ENCODE measurements at regions not wholly inside any gene's neighbourhood (a gene's known extent, or its start where the extent isn't known, plus 50 kb on each side); places are given as distances from the start of the nearest gene placed in this dataset.
"Not testable (repeated sequence)": the region's sequence is repeated elsewhere in the genome, so short reads cannot be mapped to it uniquely, and the experiment has no call there.

DNA sequence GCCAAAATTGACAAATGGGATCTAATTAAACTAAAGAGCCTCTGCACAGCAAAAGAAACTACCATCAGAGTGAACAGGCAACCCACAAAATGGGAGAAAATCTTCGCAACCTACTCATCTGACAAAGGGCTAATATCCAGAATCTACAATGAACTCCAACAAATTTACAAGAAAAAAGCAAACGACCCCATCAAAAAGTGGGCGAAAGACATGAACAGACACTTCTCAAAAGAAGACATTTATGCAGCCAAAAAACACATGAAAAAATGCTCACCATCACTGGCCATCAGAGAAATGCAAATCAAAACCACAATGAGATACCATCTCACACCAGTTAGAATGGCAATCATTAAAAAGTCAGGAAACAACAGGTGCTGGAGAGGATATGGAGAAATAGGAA lies 261.4 kb upstream of the HNRNPA3 start:
- not testable (repeated sequence) for DNase-seq

DNA sequence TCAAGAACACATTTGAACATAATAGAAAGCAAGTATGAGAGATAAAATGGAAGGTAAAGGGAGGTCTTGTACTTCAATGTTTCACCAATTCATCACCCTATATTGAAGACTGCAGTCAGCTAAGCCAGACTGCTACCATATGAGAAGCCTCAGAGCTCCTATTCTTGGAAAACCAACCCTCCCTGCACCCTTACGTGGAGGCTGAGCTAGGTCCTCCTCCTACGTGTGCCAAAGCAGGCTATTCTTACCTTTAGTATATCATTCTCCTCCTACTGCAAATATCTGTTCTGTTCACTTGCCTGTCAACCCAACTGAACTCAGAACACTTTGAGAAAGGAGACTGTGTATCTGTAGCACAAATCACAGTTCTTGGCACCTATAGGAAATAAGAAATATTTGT lies 255.8 kb upstream of the HNRNPA3 start:
- DNase-seq: no peak

DNA sequence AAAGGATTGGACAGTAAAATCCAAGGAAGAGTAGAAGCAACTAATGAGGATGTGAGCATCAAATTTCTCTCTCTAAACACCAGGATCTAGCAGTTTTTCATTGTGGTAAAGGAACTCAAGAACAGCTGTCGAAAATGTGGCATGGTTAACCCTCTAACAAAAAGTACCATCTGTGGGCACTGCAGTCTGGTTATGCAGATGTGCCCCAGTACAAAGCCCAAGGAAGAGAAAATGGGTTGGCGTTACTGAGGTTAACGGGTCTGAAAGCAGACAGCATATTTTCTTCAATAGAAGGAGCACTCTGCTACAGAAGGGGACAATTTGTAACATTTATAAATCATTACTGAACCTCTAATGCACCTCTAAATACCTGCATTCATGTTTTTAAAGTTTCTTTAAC lies 253.0 kb upstream of the HNRNPA3 start:
- DNase-seq: no peak

DNA sequence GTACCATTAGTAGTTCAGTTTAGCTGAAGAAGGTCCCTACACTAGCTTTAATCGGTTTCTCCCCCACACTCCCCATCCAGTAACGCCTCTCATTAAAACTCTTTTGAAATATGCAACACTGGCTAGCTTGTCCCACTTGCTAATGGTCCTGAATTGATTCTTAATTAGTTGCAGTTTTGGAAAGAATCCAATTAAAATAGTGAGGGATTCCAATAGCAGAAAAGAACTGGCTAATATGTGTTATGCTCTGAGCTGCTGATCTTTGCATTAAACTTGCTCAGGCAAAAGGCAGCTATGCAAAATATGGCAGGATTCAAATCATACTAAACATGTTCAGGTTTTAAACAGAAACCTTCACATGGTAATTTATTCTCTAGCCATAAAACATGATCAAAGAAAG lies 252.5 kb upstream of the HNRNPA3 start:
- DNase-seq: no peak

DNA sequence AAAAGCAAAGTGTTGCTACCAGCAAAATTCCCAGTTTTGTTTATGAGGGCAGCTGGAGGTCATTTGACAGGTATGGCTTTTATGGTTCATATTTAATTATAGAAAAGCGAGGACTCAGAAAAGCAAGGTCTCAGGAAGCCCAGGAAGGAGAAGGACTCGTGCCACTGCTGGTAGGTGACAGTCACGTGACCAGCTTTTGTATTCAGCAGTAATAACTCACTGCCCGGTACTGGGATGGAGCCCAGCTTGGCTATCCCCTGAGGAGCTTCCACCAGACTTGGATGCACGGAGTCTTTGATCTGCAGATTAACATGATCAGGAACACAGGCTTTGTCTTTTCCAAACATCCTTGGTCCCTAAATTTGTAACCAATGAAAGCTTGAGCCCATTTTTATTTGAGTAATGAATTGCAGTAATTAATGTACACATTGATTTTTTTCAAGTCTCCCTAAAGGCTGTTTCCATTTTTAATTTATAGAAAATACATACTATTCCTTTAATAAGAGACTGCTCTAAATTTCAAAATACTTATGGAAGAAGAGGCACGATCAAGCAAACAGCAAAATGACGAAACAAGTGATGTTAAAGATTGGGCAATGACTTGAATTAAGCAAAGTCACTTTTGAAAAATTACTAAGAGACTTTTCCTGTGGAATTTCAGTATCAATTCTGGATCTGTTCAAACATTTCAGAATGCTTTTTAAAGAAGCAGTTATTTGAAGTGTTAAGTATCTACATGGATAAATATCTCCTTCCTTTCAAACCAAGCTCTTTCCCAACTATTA lies 251.7 kb upstream of the HNRNPA3 start:
- no peak for DNase-seq

DNA sequence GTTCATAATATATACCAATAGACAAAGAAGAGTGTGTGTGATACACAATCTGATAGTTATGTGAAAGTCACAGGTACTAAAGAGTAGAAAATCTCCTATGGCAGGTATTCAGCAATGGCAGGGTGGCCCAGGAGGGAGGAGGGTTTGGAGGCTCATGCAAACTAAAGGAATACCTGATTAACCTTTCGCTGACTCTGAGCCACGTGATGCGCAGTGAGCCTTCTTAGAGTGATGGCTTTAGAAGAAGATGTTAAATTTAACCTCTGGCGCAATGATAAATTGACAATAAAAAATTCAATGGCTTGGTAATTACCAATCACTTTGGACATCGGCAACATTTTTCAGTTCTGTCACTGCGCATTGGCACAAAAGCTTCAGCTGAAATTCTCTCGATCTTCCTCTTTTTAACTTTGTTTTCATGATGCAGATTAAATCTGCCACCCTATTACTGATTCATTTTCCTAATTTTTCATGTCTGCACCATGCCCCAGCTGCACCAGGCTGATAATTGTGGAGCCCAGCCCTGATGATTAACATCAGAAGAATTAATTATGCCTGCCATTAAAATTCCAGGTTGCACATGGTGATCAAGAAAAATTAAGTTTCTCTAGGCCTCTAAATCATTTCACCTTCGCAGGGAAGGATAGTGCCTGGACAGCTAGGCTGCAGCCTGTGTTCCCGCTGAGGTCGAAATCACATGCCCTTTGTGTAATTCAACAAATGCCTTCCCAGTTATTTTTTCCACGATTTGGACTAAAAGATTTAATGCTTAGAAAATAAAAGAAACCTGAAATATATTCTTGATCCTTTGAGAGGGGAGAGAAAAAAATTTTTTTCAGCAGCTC lies 250.6 kb upstream of the HNRNPA3 start:
- no peak for DNase-seq

DNA sequence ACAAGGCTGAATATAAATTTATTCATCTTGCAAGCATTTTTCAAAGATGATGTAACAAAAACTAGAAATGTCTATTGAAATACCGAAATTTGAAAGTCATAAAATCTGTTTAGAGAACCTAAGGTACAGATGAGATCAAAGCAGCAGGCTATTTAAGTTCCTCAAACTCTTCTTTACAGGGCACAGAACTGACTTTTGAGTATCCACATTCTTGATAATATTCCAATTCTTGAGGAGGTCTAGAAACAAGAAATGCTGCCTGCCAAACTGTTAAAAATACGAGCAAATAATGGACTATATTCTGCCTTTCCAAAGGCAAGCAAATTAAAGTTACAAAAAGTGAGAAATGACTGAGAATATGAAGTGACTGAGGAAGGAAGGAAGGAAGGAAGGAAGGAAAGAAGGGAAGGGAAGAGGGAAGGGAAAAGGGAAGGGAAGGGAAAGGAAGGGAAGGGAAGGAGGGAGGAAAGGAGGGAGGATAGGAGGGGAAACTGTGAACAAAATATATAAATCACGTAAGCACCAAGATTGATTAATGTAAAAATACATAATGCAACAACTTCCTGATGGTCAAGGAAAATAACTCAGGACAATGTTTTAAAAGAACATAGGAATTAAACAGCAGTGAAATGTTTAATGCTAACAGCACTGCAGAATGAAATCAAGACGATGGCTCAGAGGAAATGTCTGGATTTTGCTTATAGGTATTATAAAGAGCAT lies 248.9 kb upstream of the HNRNPA3 start:
- no peak for DNase-seq

DNA sequence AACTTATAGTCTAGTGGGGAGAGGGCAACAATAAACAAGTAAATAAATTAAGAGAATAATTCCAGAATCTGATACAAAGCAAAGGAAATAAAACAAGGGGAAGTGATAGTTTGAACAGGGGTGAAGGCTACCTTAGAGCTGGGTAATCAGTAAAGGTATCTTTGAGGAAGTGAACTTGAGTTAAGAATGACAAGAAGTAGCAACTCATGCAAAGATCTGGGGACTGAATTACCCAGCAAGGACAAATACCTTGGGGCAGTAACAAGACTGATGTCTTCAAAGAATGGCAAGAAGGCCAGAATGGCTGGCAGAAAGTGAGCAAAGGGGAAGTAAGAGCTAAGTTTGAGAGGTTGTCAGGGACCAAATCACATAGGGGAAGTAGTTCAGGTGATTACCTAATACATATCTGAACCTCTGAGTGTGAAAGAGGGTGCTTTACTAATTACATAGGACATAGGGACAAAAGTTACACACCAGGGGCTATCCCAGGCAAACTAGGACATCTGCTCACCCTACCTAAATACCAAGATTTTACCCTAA lies 244.6 kb upstream of the HNRNPA3 start:
- DNase-seq: no peak

DNA sequence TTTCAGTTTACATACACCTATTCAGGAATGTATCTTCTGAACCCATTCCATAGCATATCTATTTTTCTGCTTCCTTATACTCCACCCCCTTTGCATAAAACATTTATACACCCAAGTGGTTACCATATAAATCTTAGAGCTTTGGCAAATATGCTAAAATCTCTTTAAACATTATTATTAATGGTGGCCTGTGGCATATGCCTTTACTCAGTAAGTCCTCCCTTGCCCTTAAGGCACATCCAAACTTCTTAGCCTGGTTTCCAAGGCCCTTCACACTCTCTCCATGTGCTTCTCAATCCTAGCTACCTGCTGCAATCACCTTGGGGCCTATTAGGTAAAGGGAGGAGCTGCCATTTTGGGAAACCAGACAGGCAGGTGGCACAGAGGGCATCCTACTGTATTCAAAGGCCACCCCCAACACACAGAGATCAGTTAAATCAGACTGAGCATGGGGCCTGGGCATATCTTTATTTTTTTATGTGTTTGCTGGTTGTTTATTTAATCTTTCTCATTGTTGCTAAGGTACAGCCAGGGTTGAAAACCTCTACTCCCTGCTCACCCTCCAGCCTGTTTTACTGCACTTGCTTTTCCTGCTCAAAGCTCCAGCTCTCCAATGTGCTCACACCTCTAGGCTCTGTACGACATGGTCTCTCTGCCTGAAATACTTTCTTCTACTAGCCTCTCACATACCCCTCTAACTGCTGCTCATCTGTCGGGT lies 242.8 kb upstream of the HNRNPA3 start:
- no peak for DNase-seq

DNA sequence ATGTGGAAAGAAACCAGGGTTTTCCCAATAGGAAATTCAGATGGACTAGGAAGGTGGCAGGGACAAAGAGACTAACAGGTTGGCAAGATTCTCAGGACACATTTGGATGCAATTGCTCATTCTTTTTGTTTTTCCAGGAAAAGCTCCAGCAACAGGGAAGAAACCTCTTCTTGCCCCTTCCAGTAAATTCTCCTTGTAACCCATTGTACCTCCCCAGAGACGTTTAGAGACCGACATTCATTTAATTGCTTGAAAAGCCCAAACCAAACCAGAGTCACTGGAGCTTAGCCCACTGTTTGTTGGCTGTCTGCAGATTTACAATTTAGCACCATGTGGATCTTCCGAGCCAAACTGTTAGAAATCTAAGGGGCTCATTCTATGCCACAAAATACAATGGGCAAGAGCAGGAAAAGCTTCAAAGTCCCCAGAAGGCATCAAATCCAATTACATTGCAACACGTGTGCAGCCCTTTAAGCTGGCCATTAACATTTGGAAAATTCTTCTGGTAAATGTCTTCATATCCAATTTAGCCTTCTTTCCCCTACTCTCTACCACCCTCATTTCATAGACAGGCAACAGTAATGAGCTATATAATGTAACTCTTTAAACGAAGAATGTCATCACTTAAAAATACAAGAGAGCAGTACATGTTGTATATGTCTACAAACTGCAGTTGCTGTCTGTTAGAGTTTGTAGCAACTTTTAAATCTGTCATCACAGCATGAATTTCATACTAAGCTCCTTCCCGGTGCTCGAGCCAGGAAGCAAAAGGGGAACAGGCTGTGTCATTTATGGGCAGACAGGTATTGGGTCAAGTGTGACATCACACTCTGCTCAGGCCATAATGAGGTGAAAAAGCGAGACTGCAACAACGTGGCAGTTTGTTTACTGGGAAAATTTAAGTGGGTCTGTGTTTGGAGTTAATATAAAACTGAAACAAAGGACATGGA lies 235.6 kb upstream of the HNRNPA3 start:
- no peak for DNase-seq

DNA sequence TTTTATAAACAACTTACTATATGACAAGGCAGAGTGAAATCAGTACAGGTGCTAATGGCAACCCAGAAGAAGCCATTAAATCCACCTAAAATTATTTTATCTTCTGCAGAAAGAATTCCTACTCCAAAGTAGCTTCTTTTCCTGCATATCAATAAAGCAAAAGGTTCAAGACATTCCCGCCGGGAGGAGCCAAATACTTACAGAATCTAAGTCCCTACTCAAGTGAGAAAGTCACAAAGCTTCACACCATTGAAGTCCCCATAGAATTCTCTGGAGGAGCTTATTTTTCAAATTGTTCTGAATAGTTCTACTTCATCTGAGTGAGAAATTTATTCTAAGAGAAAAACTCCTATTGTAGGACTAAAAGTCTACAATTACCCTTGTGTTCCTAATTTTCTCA lies 233.7 kb upstream of the HNRNPA3 start:
- DNase-seq: no peak

DNA sequence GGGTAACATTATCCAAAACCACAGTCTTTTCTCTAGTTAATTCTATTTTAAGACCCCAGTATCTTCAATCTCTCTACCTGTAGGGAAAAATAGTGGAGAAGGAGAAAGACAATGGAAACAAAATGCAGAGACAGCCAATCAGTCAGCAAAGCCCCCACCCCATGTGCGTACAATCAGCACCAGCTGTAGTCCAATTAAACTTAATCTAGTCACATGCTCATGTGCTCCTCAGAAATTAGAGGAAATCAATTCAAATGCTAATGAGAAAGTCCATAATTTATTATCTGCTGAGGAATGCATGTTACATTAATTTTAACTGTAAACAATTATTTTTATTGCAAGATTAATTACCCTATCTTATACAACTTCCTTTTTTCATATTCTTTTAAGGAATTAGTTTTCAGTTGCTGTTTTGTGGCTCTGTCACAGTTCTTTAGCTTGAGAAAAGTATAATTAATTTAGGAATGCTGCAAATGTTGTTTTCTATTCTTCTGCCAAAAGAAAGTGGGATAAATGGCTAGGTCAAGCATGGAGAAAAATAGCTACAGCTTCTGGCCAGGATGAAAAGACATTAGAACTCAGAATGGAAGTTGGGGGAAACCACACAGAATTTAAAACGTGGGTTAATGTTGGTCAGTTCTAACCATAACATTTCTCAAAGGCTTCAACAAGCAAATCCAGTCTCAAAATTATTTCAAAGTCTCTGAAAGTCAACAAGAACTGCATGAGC lies 232.4 kb upstream of the HNRNPA3 start:
- DNase-seq: no peak

DNA sequence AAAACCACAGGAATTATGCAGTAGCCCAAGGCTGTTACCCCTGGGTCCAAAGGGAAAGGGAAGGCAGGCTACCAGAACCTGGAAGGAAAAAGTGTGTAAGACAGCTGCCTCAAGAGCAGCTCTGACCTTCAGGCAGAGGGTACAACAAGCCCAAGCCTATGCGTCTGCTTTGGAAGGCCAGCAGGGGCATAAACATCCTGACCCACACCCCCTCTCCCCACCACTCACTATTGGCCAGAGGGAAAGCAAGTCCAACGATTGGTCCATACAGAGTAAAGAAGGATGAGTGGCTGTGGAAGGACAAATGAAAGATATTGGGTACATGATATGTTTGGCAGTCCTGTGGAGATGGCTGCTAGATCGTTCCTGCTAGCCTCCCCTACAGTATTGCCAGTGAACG lies 227.6 kb upstream of the HNRNPA3 start:
- no peak for DNase-seq

DNA sequence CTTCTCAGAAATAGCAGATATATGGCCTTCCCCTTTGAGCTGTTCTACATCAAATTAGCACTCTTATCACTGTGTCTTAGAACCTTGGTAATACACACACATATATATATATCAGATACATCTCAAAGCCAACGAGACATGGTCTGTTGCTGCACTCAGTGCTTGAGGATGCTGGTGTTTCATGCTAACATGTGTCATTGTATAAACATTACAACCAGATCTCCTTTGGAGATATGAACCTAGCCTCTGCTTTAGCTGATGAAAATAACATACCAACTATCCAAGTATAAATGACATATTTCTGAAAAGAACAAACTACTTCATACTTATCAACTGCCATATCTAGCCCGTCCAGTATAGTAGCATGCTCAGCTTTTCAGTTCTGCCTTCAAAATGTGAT lies 226.7 kb upstream of the HNRNPA3 start:
- DNase-seq: no peak

DNA sequence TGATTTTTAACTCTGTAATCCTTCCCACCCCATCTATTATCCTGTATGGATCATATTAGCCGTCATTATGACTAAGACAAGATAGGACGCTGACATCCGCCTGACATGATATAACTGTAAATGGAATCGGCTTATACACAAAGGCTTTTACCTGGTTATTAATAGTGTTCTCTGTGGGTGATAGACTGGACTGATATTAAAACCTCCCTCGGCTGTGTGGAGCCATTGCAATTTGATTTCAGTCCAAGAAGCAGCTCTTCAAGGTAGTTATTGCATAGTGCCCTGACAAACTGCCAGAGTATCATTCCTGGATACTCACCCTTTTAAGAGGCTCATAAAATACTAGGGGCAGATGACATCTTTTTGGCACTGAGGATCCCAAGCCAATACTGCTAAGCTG lies 226.1 kb upstream of the HNRNPA3 start:
- DNase-seq: no peak

DNA sequence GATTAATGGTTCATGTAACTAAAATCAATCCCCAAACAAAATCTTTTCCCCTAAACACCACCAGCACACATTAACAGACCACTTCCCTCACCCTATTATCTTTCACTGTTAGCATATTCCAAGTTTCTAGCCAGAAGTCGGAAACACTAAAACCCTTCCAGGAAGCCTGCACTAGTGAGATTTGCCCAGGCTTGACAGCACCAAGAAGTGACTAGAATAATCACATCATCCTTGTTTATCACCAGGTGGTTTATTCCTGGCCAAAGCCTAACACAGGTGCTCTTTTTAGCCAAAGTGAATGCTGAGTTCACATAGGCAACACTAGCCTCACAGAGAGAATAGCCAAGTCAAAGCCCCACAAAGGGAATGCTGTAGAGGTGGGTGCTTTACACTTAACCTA lies 221.2 kb upstream of the HNRNPA3 start:
- DNase-seq: no peak

DNA sequence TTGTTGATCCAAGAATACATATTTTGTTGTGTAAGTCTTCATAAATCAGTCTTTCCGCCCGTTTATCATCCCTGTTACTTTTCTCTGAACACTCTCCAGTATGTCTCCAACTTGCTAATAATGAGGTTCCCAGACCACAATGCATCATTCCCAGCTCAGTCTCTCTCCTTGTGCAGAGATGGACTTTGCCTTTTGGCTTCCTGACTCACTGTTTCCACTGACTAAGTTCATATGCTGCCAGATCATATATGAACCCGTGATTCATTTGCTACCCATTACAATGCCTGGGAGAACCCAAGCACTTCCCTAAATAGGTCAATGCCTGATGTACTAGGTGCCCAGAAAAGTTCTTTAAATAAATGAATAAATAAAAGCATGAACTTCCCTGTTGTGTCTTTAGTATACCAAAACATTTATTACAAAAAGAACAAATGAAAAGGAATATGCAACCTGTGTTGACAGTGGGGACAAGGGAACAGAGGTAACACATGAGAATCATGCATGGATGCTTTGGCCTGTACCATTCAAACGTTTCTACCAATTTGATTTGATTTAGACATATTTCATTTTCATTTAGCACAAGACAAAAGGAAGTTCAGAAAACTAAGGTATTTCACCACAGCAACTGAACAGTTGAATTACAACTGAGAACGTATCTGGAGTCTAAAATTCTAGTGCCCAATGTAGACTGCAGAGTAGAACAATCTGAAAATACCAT lies 215.4 kb upstream of the HNRNPA3 start:
- no peak for DNase-seq

DNA sequence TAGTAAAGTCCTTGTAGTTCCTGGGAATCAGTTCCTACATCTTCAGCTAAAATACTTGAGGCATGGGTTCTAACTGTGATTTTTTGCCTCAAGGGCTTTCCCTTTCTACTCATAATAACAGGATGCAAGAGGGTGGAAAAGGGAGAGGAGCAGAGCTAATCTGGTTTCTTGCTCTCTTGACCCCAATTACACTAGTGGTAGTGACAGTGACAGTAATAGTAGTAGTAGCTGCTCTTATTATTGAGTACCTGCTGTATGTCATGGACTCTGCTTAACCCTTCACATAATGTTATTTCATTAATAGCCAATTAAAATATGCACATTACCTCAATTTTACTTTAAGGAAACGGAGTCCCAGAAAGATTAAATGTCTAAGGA lies 214.8 kb upstream of the HNRNPA3 start:
- no peak for DNase-seq

DNA sequence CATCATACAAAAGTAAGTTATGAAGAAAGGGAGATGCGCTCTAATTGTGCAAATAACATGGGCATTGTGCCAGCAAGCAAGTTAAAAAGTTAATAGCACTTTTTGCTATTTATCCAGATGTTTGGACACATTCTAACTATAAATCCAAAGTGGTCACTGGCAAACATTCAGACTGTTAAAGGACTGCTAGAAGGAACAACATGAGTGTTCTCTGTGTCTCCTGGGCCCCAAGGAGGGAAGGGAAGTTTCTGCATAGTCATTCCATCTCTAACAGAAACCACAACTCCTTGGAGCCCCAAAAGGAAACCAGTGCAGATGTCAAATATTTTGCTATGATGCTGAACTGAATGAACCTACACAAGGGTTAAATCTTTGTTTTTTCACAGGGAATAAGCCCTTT lies 213.3 kb upstream of the HNRNPA3 start:
- no peak for DNase-seq

DNA sequence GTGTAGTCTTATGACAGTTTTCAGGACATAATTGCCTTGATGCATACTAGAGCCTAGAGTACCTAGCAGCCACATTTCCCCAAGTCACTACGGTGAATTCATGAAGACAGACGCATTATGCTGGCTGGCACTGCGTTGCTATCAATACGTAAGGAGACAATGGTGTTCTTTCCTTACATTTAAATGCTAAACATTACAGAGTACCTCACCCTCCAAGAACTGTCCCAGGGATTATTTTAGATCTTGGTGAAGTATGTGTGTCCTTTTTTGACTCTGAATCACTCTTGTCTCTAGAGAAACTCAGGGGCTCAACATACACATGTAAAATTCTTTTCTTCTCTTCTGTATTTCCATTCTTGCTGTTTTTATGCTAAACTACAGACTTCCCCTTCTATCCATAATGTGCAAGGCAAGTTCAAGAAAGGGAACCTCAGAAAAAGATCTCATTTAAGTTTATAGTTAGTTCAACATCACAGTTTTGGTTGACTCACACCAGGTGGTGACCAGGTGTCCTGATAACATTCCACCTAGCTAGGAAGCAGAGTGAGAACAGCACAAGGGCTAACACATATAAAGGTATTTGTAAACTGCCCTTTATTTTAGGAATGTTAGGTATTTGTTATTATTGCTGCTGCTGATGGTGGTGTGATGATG lies 212.4 kb upstream of the HNRNPA3 start:
- no peak for DNase-seq

Data from NCI-H1436 (cell line).